Stimulated activated CD8-positive, alpha-beta memory T cell treated with anti-CD3 and anti-CD28 coated beads, Interleukin-12 subunit alpha, Interleukin-12 subunit beta, amount 100 ng/mL, for 24 hours (primary cell): ENCODE measurements at regions not wholly inside any gene's neighbourhood (a gene's known extent, or its start where the extent isn't known, plus 50 kb on each side); places are given as distances from the start of the nearest gene placed in this dataset.

Source experiments
- DNase-seq: peaks from one replicate; pipeline ENCODE4 v3.0.0-alpha.2; 2020; ENCODE audit errors: extremely low read depth

GRCh38 chr20:50258790-50259483, 68.3 kb downstream of the CEBPB start:
- no peak for DNase-seq

- no peak for DNase-seq
Observed at GRCh38 chr20:50259705-50260478, 69.3 kb downstream of the CEBPB start.

DNA sequence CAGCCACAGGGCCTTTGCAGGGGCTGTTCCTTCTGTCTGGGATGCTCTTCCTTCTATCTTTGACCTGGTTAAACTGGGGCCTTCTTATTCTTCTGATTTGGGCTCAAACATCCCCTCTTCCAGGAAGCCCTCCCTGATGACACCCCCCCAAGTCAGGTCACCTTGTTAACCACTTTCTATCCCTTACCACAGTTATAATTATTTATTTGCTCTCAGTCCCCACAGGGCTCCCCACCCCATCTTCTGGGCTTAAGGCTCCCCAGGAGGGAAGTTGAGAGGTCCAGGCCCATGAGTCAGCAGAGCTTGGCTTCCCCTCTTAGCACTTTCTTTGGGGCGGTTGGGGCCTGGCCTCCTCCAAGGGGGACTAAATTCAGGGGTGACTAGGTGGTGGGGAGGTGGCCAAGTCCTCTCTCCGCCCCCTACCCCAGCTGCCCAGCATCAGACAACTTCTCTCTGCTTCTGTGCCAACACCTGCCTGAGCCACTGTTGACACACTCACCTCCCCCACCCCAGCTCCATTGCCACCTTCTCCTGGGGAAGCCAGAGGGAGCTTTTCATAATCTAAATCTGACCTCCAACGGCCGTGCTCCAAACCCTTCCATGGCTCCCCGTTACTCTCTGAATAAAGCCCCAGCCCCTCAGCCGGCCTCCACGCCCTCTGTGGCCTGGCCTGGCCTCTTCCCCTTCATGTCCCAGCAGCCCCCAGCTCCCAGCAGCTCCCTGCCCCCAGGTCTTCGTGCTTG, 70.0 kb downstream of the CEBPB start:
- no peak for DNase-seq

DNA sequence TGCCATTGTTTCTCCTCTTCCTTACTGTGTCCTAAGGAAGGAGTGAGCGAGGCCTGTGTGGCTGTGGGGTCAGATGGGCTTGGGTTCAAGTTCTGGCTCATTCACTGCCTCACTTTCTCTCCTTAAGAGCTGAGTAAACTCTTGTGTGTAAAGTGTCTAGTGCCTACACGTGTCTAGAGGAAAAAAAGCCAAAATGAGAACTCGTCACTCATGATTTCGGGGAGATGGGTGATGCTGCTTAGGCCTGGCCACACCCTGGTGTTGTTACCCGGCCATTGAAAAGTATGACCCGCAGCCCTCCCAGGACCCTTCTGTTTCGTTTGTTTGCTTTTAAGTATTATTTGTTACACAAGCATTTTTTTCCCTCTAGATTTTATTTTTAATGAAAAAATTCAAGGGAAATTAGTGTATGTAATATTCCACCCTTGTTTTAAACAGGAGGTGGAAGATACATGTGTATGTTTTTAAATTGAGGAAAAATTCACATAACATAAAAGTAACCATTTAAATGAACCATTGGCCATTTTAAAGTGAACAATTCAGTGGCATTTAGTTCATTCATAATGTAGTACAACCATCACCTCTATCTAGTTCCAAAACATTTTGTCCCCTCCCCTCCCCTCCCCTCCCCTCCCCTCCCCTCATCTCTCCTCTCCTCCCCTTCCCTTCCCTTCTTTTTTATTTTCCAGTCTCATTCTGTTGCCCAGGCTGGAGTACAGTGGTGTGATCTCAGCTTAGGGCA, 71.0 kb downstream of the CEBPB start:
- DNase-seq: no peak

- DNase-seq: no peak
Observed at GRCh38 chr20:50263831-50264230, 73.2 kb downstream of the CEBPB start.

DNA sequence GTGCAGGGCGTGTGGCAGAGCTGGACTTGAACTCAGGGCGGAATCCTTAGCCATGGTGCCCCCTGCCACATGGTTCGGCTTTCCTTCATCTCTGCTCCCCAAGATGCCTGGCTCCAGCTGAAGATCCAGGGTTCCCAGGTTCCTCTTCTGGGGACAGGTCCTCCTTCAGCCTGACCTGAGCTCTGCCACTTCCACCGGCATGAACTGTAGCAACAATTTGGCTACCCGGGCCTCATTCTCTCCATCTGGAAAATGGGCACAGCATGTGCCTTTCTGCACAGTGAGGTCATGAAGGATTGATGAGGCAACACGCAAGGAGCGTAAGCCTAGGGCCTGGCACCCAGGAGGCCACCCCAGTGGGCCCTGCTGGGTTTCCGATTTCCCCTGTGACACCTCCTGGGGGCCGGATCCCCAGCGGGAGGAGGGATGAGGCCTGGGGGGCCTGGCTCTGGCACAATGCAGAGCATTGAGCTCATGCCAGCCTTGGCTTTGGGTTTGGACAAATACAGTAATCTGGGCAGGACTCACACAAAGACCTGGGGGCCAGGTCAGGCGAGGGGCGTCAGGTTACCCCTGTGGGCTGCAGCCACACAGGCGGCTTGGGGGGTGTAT, 74.0 kb downstream of the CEBPB start:
- DNase-seq: no peak

- DNase-seq: no peak
Observed at GRCh38 chr20:50265245-50265946, 74.8 kb downstream of the CEBPB start.

GRCh38 chr20:50266293-50267040, 75.8 kb downstream of the CEBPB start:
- DNase-seq: no peak

GRCh38 chr20:50267041-50267865, 76.6 kb downstream of the CEBPB start:
- DNase-seq: no peak

DNA sequence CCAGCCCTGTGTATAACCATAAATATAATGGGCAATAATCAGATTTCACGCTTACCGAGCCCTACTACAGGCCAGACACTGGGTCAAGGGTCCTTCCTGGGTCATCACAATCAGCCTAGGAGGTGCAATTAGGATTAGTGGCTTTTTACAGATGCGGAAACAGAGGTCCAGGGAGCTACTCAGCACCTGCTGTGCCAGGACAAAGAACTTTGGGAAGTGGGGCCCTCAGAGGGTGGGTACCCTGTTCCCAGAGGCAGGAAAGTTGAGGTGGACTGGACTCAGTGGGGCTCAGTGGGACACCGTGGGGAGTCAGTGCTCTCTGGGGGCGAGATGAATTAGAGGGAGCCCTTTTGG, 77.2 kb downstream of the CEBPB start:
- no peak for DNase-seq

- no peak for DNase-seq
Observed at GRCh38 chr20:50269091-50270033, 78.7 kb downstream of the CEBPB start.

DNA sequence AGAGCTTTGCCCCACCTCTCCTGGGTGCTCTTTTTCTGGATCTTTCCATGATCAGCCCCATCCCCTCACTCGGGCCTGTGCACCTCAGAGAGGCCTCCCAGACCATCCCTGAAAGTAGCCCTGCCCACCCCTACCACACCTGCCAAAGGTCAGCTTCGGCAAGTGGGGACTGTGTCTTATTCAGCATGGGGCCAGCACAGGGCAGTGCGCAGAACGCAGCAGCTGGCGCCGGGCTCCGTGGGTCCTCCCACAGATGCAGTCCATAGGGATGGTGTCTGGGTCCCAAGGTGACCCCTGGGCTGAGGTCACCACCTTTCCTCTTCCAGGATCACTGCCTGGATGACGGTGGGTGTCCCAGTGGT, 79.4 kb downstream of the CEBPB start:
- no peak for DNase-seq

DNA sequence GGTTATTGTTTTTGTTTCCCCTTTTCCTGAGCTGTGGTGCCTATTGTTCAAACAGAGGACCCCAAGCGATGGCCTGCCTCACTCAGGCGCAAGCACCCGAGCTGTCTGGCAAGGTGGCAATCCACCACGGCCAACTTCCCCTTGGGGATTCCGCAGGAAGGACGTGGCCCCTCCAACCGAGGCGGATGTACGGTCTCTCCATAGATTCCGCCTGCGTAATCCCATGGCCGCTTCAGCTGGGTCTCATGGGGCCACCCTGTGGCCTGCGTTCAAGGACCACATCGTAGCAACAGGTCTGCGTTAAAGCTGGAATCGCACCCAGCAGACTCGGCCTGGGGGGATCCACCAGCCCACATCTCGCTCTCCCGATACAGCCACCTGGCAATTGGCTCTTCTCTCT, 79.9 kb downstream of the CEBPB start:
- DNase-seq: no peak

GRCh38 chr20:50271176-50271575, 80.5 kb downstream of the CEBPB start:
- DNase-seq: no peak

DNA sequence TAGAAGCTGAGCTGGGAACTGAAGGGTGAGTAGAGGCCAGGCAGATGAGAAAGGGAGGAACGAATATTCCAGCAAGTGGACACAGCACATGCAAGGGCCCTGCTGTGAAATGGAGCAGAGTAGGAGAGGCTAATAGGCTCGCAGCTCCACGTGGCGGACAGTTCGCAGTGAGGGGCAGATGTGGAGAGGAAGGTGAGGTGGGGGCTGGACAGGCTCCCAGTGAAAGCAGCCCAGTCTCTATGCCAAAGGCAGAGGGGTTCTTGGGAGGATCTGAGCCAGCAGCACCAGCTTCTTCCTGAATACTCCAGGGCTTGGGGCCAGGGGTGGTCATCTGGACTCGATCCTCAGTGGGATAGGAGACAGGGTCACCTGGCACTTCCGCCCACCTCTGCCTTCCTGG, 81.0 kb downstream of the CEBPB start:
- DNase-seq: no peak

- no peak for DNase-seq
Observed at GRCh38 chr20:50272030-50272723, 81.5 kb downstream of the CEBPB start.

DNA sequence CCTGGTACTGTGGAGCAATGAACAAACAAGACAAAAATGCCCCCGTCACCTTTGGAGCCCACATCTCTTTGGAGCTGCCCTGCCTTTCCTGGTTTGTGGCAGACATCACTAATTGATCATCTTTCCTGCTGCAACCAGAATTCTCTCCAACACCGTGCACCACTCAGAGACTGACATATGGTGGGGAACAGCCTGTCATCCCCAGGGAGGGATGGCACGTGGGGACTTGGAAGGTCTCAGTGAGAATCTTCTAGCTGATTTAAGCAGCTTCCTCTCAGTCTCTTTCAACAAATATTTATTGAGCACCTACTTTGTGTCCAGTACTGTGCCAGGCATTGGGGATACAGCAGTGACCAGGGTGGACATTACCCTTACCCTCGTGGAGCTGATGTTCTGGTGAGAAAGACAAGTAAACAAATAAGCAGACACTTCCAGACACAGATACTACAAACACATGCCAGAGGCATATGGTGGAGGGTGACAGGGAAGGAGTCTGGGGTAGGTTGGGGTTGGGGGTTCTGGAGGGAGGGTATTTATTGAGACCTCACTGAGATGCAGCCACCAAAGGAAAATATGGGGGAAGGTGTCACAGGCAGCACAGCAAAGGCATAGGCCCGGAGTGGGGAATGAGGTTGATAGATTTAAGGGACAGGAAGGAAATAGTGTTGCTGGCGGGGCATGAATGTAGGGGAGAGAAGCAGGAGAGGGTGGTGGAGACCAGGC, 82.3 kb downstream of the CEBPB start:
- DNase-seq: no peak
